SH-SY5Y (cell line): ENCODE measurements at regions not wholly inside any gene's neighbourhood (a gene's known extent, or its start where the extent isn't known, plus 50 kb on each side); places are given as distances from the start of the nearest gene placed in this dataset.

Experiments
- GATA2 ChIP-seq: IDR thresholded peaks from 2 replicates; pipeline ENCODE4 v1.6.1; 2011; ENCODE audit warnings: mild to moderate bottlenecking, low read depth, low read length
- GATA3 ChIP-seq: IDR thresholded peaks from 2 replicates; pipeline ENCODE4 v1.6.1; 2011; ENCODE audit warnings: low read depth, mild to moderate bottlenecking, low read length, moderate library complexity

DNA sequence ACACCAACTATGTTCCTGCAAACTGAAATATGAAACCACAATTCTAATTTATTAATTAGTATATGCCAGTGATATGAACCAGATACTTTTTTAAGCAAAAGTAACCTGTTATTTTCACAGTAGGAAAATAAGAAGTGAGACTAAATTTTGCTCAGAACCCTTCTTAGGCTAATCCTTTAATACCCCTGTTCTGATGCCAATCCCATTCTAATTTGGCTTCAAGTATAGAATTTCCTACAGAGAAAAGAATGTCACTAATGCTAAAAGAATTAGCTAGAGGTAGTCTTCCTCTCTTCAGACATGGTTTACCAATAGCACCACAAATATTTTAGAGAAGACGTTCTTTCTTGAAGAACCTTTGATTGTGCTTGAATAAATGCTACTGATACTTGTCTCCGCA lies 758.4 kb downstream of the FLRT2 start:
- TF ChIP-seq GATA2 (no peak), GATA3 (no peak)
